PC-3 (cell line): ENCODE measurements at regions not wholly inside any gene's neighbourhood (a gene's known extent, or its start where the extent isn't known, plus 50 kb on each side); places are given as distances from the start of the nearest gene placed in this dataset.

Experiments
- ATAC-seq: fragments of 200-7000 bp; cut with Tn5 transposase; 2 replicates; pipeline ENCODE4 v1.9.1; 2020; ENCODE audit warnings: mild to moderate bottlenecking, moderate library complexity
- BruUV-seq: library from RNA; stranded (reverse); fragments of 400-500 nt; replicated peaks from 2 replicates; lab custom pipeline; 2021; lab: Mats Ljungman, UMichigan
- CTCF ChIA-PET: fragments of 300-600 bp; sonication (Branson Sonifier 250); formaldehyde crosslinking; loops from one replicate; lab custom pipeline; 2022; ENCODE audit warnings: antibody characterized with exemption; lab: Charles Lee
- POLR2A ChIA-PET: fragments of 300-600 bp; sonication (Branson Sonifier 250); formaldehyde crosslinking; loops from one replicate; lab custom pipeline; 2022; ENCODE audit warnings: antibody characterized with exemption; ENCODE audit not compliant: unreplicated experiment; lab: Charles Lee
- DNase-seq: peaks from one replicate; pipeline ENCODE4 v3.0.0-alpha.2; 2015
- H2AFZ ChIP-seq: fragments of 300-600 bp; sonication (generic); 2 replicates; pipeline ENCODE4 v1.6.0; 2016; ENCODE audit warnings: antibody characterized with exemption, low read length
- H3F3A ChIP-seq: fragments of 300-600 bp; sonication (generic); one replicate; pipeline ENCODE4 v1.6.0; 2017; ENCODE audit warnings: antibody characterized with exemption, low read length, control low read depth, mild to moderate bottlenecking; ENCODE audit not compliant: unreplicated experiment
- H3K27ac ChIP-seq: fragments of 300-600 bp; sonication (generic); 2 replicates; pipeline ENCODE4 v1.5.1; 2016; ENCODE audit warnings: mild to moderate bottlenecking, low read length
- H3K27me3 ChIP-seq: fragments of 300-600 bp; sonication (generic); 2 replicates; pipeline ENCODE4 v1.6.1; 2016; ENCODE audit warnings: low read length, mixed read lengths
- H3K36me3 ChIP-seq: fragments of 300-600 bp; sonication (generic); 2 replicates; pipeline ENCODE4 v1.6.1; 2016; ENCODE audit warnings: low read depth, mixed run types, low read length, mixed read lengths
- H3K4me1 ChIP-seq: fragments of 300-600 bp; sonication (generic); 2 replicates; pipeline ENCODE4 v1.5.1; 2016; ENCODE audit warnings: low read length; ENCODE audit not compliant: insufficient read depth
- H3K4me2 ChIP-seq: fragments of 300-600 bp; sonication (generic); 2 replicates; pipeline ENCODE4 v1.6.0; 2016; ENCODE audit warnings: low read length
- H3K4me3 ChIP-seq: fragments of 300-600 bp; sonication (generic); 2 replicates; pipeline ENCODE4 v1.5.1; 2016; ENCODE audit warnings: mild to moderate bottlenecking, low read length, mixed read lengths
- H3K79me2 ChIP-seq: fragments of 300-600 bp; sonication (generic); 2 replicates; pipeline ENCODE4 v1.6.1; 2017; ENCODE audit warnings: low read length, mixed read lengths
- H3K9ac ChIP-seq: fragments of 300-600 bp; sonication (generic); 2 replicates; pipeline ENCODE4 v1.6.0; 2016; ENCODE audit warnings: mild to moderate bottlenecking, low read length
- H3K9me2 ChIP-seq: fragments of 300-600 bp; sonication (generic); replicated peaks from 2 replicates; pipeline ENCODE4 v1.6.1; 2016; ENCODE audit warnings: mixed run types, low read length, mixed read lengths
- H3K9me3 ChIP-seq: fragments of 300-600 bp; sonication (generic); 2 replicates; pipeline ENCODE4 v1.6.1; 2016; ENCODE audit warnings: low read length, mixed read lengths
- H4K20me1 ChIP-seq: fragments of 300-600 bp; sonication (generic); 2 replicates; pipeline ENCODE4 v1.6.1; 2016; ENCODE audit warnings: low read length, mixed read lengths
- EZH2 ChIP-seq: fragments of 300-600 bp; sonication (generic); IDR thresholded peaks from one replicate; pipeline ENCODE4 v1.6.1; 2017; ENCODE audit warnings: antibody characterized with exemption, mild to moderate bottlenecking, low read length; ENCODE audit not compliant: unreplicated experiment
- EZH2phosphoT487 ChIP-seq: fragments of 300-600 bp; sonication (generic); IDR thresholded peaks from 2 replicates; pipeline ENCODE4 v1.6.1; 2018; ENCODE audit warnings: mild to moderate bottlenecking, antibody characterized with exemption, low read length, borderline replicate concordance
- intact Hi-C: fragments of 100-400 bp; cut with micrococcal nuclease; formaldehyde crosslinking; loops from 2 replicates; pipeline ENCODE4 v1.9.0; 2023
- TF ChIP-seq, protein P1 (sequence below): fragments of 300-600 bp; sonication (generic); conservative IDR thresholded peaks from 2 replicates; pipeline ENCODE4 v1.5.1; 2017; ENCODE audit warnings: antibody characterized with exemption, low read depth, mild to moderate bottlenecking, low read length

DNA sequence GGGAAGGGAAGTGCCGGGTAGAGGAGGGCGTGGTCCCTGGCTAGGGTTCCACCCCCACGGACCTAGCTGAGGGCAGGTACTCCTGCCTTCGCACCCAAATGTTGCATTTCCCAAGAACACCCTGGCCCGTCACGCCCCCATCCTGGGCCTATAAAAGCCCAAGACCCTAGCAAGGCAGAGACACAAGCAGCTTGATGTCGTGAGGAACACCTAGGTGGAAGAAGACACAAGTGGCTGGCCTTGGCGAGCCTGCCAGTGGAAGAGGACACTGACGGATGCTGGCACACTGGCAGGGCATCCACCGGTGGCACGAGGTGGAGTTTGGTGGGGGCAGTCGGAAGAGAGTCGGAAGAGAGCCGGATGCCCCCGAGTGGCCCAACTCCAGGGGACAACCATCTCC lies 244.8 kb upstream of the CTSO start:
- no peaks in the 10 kb centered on the region for H3K79me2 ChIP-seq
- no peaks in the 10 kb centered on the region for H4K20me1 ChIP-seq
- no peak overlapping the region for H3K9ac ChIP-seq
- TF ChIP-seq EZH2phosphoT487 (no peak), EZH2 (no peak)
- ATAC-seq (no peak), DNase-seq (no peak)
- no peak overlapping the region for H3K4me3 ChIP-seq
- H3F3A ChIP-seq: no peaks in the 10 kb centered on the region
- intact Hi-C loops: no loop called here
- H3K27me3 ChIP-seq: no peaks in the 10 kb centered on the region
- ChIA-PET CTCF (no interaction called here), POLR2A (no interaction called here)
- H2AFZ ChIP-seq: no peak overlapping the region
- no TSS peak for BruUV-seq
- no peak overlapping the region for H3K27ac ChIP-seq
- H3K9me2 ChIP-seq: no peaks in the 10 kb centered on the region
- no peaks in the 10 kb centered on the region for H3K9me3 ChIP-seq
- peaks cover 18% of the 10 kb centered on the region for H3K4me1 ChIP-seq
- no peak overlapping the region for H3K4me2 ChIP-seq
- H3K36me3 ChIP-seq: no peaks in the 10 kb centered on the region

DNA sequence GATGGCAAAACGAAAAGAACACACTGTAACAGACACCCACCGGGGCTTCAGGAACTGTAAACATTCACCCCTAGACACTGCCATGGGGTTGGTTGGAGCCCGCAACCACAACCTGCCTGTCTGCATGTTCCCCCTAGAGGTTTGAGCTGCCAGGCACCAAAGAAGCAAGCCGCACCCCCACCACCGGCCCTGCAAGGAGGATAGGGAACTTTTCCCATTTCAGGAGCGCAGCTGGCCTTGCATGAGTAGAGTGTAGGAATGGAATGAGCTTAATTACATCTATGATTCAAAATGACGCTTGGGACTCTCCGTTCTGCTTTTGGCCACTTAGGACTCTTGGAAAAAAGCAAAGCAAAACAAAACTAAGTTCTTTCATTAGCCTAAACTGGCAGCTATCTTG lies 243.6 kb upstream of the CTSO start:
- Histone ChIP-seq H3K9me2 (no peaks in the 10 kb centered on the region), H3K79me2 (no peaks in the 10 kb centered on the region), H3K27me3 (no peaks in the 10 kb centered on the region), H3F3A (no peaks in the 10 kb centered on the region), H3K9me3 (no peaks in the 10 kb centered on the region), H4K20me1 (no peaks in the 10 kb centered on the region), H3K36me3 (no peaks in the 10 kb centered on the region), H3K4me3 (no peak overlapping the region), H3K27ac (no peak overlapping the region), H3K9ac (no peak overlapping the region), H2AFZ (no peak overlapping the region), H3K4me1 (peaks cover 27% of the 10 kb centered on the region), H3K4me2 (no peak overlapping the region)
- ATAC-seq: no peak
- DNase-seq: no peak
- intact Hi-C loops: no loop called here
- POLR2A ChIA-PET: interaction anchor here (0.6 kb wide), 1 partner anchor 158 kb away, joined by 3 read pairs; no protein-coding TSS in a partner anchor
- BruUV-seq: no TSS peak
- TF ChIP-seq, protein P1, sequence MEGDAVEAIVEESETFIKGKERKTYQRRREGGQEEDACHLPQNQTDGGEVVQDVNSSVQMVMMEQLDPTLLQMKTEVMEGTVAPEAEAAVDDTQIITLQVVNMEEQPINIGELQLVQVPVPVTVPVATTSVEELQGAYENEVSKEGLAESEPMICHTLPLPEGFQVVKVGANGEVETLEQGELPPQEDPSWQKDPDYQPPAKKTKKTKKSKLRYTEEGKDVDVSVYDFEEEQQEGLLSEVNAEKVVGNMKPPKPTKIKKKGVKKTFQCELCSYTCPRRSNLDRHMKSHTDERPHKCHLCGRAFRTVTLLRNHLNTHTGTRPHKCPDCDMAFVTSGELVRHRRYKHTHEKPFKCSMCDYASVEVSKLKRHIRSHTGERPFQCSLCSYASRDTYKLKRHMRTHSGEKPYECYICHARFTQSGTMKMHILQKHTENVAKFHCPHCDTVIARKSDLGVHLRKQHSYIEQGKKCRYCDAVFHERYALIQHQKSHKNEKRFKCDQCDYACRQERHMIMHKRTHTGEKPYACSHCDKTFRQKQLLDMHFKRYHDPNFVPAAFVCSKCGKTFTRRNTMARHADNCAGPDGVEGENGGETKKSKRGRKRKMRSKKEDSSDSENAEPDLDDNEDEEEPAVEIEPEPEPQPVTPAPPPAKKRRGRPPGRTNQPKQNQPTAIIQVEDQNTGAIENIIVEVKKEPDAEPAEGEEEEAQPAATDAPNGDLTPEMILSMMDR: no peak
- no peak for TF ChIP-seq EZH2
- no peak for TF ChIP-seq EZH2phosphoT487
- CTCF ChIA-PET: no interaction called here

DNA sequence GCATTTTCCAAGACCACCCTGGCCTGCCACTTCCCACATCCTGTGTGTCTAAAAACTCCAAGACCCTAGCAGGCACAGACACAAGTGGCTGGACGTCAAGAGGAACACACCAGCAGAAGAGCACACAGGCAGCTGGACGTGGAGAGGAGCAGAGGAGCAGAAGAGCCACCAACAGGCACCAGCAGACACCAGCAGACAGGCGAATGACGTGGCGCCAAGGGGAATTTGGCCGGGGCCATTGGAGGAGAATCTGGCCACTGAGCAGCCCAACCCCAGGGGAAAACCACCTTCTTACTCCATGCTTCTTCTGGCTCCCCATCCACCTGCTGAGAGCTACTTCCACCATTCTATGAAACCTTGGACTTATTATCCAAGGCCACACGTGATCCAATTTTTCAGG lies 243.1 kb upstream of the CTSO start:
- ChIA-PET POLR2A (no interaction called here), CTCF (no interaction called here)
- BruUV-seq: no TSS peak
- H3K27ac ChIP-seq: no peak overlapping the region
- no peaks in the 10 kb centered on the region for H3K9me3 ChIP-seq
- H3K27me3 ChIP-seq: no peaks in the 10 kb centered on the region
- no peaks in the 10 kb centered on the region for H3F3A ChIP-seq
- no peaks in the 10 kb centered on the region for H3K9me2 ChIP-seq
- ATAC-seq (no peak), DNase-seq (no peak)
- H2AFZ ChIP-seq: no peak overlapping the region
- H3K9ac ChIP-seq: no peak overlapping the region
- H3K36me3 ChIP-seq: no peaks in the 10 kb centered on the region
- no peaks in the 10 kb centered on the region for H4K20me1 ChIP-seq
- TF ChIP-seq, protein P1: no peak
- TF ChIP-seq EZH2phosphoT487 (no peak), EZH2 (no peak)
- no peak overlapping the region for H3K4me3 ChIP-seq
- no peak overlapping the region for H3K4me2 ChIP-seq
- peaks cover 27% of the 10 kb centered on the region for H3K4me1 ChIP-seq
- intact Hi-C loops: no loop called here
- no peaks in the 10 kb centered on the region for H3K79me2 ChIP-seq
